ENCODE measurements at regions not wholly inside any gene's neighbourhood (a gene's known extent, or its start where the extent isn't known, plus 50 kb on each side); places are given as distances from the start of the nearest gene placed in this dataset.

DNA sequence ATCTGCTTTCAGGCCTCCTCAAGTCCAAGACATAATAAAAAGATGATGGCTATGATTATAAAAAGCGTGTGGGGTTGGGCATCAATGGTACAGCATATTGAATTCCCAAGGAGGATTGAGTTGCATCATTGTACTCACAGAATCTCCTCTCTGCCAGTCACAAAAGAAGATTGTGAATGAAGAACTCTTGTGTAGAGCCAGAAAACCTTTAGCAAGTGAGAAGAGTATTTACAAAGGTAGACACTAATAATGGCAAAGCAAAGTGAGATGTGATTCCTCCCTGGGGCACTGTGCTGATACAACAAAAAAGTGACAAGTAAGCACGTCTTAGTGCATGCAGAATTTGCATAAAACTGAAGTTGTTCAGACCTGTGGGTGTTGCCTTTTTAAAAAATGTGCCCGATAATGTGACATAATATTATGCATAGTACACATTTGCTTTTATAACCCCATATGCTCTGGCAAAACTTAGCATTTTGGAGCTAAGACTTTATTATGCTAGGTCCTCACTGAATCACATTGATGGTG lies 291.2 kb upstream of the TBC1D5 start:
- TF ChIP-seq, protein P1, sequence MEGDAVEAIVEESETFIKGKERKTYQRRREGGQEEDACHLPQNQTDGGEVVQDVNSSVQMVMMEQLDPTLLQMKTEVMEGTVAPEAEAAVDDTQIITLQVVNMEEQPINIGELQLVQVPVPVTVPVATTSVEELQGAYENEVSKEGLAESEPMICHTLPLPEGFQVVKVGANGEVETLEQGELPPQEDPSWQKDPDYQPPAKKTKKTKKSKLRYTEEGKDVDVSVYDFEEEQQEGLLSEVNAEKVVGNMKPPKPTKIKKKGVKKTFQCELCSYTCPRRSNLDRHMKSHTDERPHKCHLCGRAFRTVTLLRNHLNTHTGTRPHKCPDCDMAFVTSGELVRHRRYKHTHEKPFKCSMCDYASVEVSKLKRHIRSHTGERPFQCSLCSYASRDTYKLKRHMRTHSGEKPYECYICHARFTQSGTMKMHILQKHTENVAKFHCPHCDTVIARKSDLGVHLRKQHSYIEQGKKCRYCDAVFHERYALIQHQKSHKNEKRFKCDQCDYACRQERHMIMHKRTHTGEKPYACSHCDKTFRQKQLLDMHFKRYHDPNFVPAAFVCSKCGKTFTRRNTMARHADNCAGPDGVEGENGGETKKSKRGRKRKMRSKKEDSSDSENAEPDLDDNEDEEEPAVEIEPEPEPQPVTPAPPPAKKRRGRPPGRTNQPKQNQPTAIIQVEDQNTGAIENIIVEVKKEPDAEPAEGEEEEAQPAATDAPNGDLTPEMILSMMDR (IDR thresholded peaks at IDR 0.05; ENCODE audit: partially characterized antibody, unreplicated experiment) = no peak
- H3K9me3 Mint-ChIP-seq (ENCODE audit: unreplicated experiment) = peaks cover 2% of the 10 kb centered on the region
- peaks cover 6% of the 10 kb centered on the region for H3K4me1 Mint-ChIP-seq (ENCODE audit: low read depth, unreplicated experiment)
- no peaks in the 10 kb centered on the region for H3K27me3 Mint-ChIP-seq (ENCODE audit: unreplicated experiment)
- no peaks in the 10 kb centered on the region for H3K36me3 Mint-ChIP-seq (ENCODE audit: unreplicated experiment)
- no peak overlapping the region for H3K4me3 Mint-ChIP-seq (ENCODE audit: unreplicated experiment)
- DNase-seq = no peak
- no peak overlapping the region for H3K27ac Mint-ChIP-seq (ENCODE audit: unreplicated experiment)

- peaks cover 2% of the 10 kb centered on the region for H3K9me3 Mint-ChIP-seq (ENCODE audit: unreplicated experiment)
- no peak overlapping the region for H3K4me3 Mint-ChIP-seq (ENCODE audit: unreplicated experiment)
- no peak overlapping the region for H3K27ac Mint-ChIP-seq (ENCODE audit: unreplicated experiment)
- H3K27me3 Mint-ChIP-seq (ENCODE audit: unreplicated experiment) = no peaks in the 10 kb centered on the region
- no peaks in the 10 kb centered on the region for H3K36me3 Mint-ChIP-seq (ENCODE audit: unreplicated experiment)
- TF ChIP-seq, protein P1 (IDR thresholded peaks at IDR 0.05; ENCODE audit: partially characterized antibody, unreplicated experiment) = no peak
- no peak for DNase-seq
- peaks cover 4% of the 10 kb centered on the region for H3K4me1 Mint-ChIP-seq (ENCODE audit: low read depth, unreplicated experiment)
Measured at GRCh38 chr3:18030371-18030870, 288.0 kb upstream of the TBC1D5 start.

DNA sequence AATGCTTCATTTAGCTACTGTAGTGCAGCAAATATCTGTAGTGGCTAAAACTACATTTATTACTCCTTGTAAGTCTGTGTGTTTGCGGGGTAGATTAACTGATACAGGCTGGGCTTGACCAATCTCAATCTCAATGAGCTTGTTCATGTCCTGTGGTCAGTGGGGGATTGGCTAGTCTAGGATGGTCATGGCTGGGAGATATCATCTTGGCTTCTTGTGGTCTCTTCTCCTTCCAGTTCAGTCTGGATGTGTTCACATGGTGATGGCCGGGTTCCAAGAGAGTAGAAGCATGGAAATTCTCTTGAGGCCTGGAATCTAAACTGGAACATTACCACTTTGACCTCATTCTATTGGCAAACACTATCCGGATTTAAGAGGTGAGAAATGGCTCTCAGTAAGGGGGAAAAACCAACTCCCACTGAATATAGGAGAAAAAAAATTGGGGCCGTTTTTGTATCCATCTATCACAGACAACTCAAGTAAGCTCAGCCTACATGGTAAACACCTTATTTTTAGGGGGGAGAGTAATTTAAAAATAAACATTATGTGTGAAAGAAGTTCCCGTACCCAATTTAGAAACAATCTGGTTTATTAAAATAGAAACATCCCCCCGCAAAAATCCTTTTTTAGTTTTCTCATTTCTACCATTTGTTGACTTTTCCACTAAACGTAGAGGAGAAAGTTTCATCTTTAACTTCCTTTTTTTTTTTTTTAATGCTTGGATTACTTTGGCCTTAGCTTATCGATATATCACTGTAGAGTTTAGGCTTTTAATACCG lies 284.9 kb upstream of the TBC1D5 start:
- H3K36me3 Mint-ChIP-seq (ENCODE audit: unreplicated experiment) = no peaks in the 10 kb centered on the region
- no peaks in the 10 kb centered on the region for H3K4me1 Mint-ChIP-seq (ENCODE audit: low read depth, unreplicated experiment)
- peaks cover 2% of the 10 kb centered on the region for H3K9me3 Mint-ChIP-seq (ENCODE audit: unreplicated experiment)
- no peak overlapping the region for H3K4me3 Mint-ChIP-seq (ENCODE audit: unreplicated experiment)
- H3K27ac Mint-ChIP-seq (ENCODE audit: unreplicated experiment) = no peak overlapping the region
- no peak for DNase-seq
- TF ChIP-seq, protein P1 (IDR thresholded peaks at IDR 0.05; ENCODE audit: partially characterized antibody, unreplicated experiment) = no peak
- no peaks in the 10 kb centered on the region for H3K27me3 Mint-ChIP-seq (ENCODE audit: unreplicated experiment)

- H3K4me3 Mint-ChIP-seq (ENCODE audit: unreplicated experiment) = no peak overlapping the region
- H3K27me3 Mint-ChIP-seq (ENCODE audit: unreplicated experiment) = no peaks in the 10 kb centered on the region
- H3K4me1 Mint-ChIP-seq (ENCODE audit: low read depth, unreplicated experiment) = no peaks in the 10 kb centered on the region
- TF ChIP-seq, protein P1 (IDR thresholded peaks at IDR 0.05; ENCODE audit: partially characterized antibody, unreplicated experiment) = no peak
- no peak overlapping the region for H3K27ac Mint-ChIP-seq (ENCODE audit: unreplicated experiment)
- no peaks in the 10 kb centered on the region for H3K36me3 Mint-ChIP-seq (ENCODE audit: unreplicated experiment)
- H3K9me3 Mint-ChIP-seq (ENCODE audit: unreplicated experiment) = peaks cover 2% of the 10 kb centered on the region
- no peak for DNase-seq
Measured at GRCh38 chr3:18024715-18025114, 282.3 kb upstream of the TBC1D5 start.

DNA sequence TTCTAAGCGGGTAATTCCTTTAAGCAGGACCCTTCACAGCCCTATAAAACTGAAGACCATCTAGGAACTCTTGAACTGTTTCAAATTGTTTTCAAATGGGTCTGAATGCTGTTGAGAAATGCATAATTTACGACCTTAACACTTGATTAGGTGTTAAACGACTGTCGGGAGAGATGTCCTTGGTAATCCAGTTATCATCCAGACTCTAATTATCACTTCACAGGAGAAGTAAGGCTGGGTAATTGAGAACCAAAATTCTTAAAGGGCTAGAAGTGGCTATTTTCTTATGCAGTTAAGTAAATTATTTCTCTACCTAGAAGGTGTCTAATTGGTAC lies 276.7 kb upstream of the TBC1D5 start:
- no peak for DNase-seq
- no peak overlapping the region for H3K27ac Mint-ChIP-seq (ENCODE audit: unreplicated experiment)
- TF ChIP-seq, protein P1 (IDR thresholded peaks at IDR 0.05; ENCODE audit: partially characterized antibody, unreplicated experiment) = no peak
- no peaks in the 10 kb centered on the region for H3K9me3 Mint-ChIP-seq (ENCODE audit: unreplicated experiment)
- H3K4me3 Mint-ChIP-seq (ENCODE audit: unreplicated experiment) = no peak overlapping the region
- H3K27me3 Mint-ChIP-seq (ENCODE audit: unreplicated experiment) = no peaks in the 10 kb centered on the region
- peaks cover 6% of the 10 kb centered on the region for H3K4me1 Mint-ChIP-seq (ENCODE audit: low read depth, unreplicated experiment)
- H3K36me3 Mint-ChIP-seq (ENCODE audit: unreplicated experiment) = no peaks in the 10 kb centered on the region

Data from glutamatergic neuron (in vitro differentiated cells).